HG02759 (cell line): ENCODE measurements at regions not wholly inside any gene's neighbourhood (a gene's known extent, or its start where the extent isn't known, plus 50 kb on each side); places are given as distances from the start of the nearest gene placed in this dataset.
"Not testable (repeated sequence)": the region's sequence is repeated elsewhere in the genome, so short reads cannot be mapped to it uniquely, and the experiment has no call there.

Source experiments
- ATAC-seq: cut with Tn5 transposase; IDR thresholded peaks from one replicate; pipeline ENCODE4 v1.9.1; 2021; ENCODE audit warnings: mild to moderate bottlenecking, moderate library complexity; ENCODE audit not compliant: unreplicated experiment

- no peak for ATAC-seq
Observed at GRCh38 chr6:20263059-20263458, 50.8 kb upstream of the MBOAT1 start.

GRCh38 chr6:20265842-20266241 lies 53.6 kb upstream of the MBOAT1 start:
- no peak for ATAC-seq

- no peak for ATAC-seq
Observed at GRCh38 chr6:20266851-20267608, 54.8 kb upstream of the MBOAT1 start.

- ATAC-seq: no peak
Observed at GRCh38 chr6:20269181-20269580, 56.9 kb upstream of the MBOAT1 start.

DNA sequence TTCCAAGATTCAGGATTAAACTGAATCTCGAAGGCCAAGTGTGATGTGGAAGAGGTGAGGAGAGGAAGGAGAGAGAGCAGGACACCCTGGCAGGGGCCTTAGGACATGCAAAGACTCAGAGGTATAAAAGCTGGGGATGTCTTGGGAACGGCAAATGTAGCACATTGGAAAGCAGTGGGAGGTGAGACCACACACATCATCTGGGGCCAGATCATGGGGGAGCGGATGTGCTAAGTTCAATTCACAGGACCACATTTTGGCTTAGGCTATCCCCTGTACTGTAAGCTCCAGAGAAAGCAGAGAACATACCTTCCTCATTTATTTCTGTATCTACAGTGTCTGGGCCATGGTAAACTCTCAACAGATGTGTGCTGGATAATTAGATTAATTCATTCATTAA lies 59.5 kb upstream of the MBOAT1 start:
- no peak for ATAC-seq

DNA sequence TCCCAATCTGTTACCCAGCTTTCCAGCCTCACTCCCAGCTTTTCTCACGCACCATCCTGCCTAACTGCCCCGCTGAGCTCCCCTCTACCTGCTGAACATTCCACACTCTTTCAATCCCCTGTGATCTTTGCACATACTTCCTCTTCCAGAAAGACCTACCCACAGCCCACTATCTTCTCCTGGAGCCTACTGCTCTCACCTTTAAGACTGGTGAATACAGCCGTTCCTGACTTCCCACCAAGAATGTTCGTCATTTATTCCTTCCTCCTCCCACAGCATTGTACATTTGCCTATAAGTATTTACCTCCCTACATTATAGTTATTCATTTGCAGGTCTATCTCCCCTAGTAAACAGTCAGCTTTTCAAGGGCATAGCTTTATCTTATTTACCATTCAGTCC lies 61.9 kb upstream of the MBOAT1 start:
- no peak for ATAC-seq

GRCh38 chr6:20275837-20276236 lies 63.6 kb upstream of the MBOAT1 start:
- not testable (repeated sequence) for ATAC-seq

- not testable (repeated sequence) for ATAC-seq
Observed at GRCh38 chr6:20277724-20278123, 65.5 kb upstream of the MBOAT1 start.

DNA sequence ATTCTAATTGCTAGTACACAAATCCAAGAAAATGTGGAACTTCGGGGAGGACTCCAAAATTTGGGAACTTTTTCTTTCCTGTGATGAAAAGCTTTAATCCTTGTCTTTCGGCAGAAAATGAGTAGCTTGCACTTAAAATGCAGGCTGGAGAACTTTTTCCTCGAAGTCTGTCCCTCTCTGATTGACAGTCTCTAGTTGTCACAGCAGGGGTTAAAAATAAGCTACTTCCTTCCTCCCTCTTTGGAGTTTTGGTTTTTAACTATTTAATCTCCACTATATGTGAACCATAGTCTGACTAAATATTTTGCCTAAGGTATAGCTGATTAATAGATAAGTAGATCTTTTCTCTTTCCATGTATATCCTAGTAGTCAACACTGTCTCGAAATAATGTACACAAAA lies 66.8 kb upstream of the MBOAT1 start:
- no peak for ATAC-seq

- ATAC-seq: no peak
Observed at GRCh38 chr6:20279608-20280287, 67.5 kb upstream of the MBOAT1 start.

- no peak for ATAC-seq
Observed at GRCh38 chr6:20280288-20280621, 68.0 kb upstream of the MBOAT1 start.

DNA sequence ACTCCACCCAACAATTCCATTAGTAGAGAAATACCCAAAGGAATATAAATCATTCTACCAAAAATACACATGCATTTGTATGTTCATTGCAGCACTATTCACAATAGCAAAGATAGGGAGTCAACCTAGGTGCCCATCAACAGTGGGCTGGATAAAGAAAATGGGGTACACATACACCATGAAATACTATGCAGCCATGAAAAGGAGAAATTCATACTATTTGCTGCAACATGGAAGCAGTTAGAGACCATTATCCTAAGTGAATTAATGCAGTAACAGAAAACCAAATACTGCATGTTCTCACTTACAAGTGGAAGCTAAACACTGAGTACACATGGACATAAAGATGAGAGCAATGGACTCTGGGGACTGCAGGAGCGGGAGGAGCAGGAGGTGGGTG lies 72.4 kb upstream of the MBOAT1 start:
- ATAC-seq: no peak

GRCh38 chr6:20286968-20287565 lies 74.8 kb upstream of the MBOAT1 start:
- no peak for ATAC-seq

DNA sequence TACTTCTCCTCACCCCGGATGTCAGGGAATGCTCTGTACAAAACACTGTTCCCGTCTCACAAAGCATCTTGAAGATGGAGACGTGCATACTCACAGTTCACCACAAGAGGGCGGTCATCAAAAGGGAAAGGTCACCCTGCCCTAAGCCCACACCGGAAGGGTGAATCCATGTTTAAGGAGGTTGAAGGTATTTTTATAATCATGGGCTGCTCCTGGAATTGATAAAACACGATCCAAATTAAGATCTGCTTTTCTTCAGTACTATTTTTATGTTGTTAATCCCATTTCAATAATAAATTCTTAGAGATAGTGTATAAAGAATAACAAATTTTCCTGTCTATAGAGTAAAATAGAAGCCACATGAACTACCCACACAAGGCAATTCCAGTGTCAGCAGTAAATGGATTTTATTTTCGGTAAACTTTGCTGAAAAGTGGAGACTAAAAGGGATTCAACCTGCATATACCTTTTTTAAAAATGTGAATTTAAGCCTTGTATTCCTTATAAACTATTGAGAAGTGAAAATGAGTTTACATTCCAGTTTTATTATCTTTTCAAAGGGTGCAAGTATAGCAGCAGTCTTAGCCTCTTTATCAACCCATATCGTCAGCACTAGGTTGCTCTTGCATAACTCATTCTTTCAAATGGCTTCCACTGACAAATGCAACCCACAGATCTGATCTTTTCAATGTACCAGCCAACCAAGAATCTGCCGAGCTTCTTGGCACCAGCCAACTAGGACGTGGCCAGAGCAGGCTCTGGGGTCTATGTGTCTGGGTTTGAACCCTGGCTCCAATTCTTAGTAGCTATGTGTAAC lies 79.7 kb upstream of the MBOAT1 start:
- ATAC-seq: peak; percentile 87

GRCh38 chr6:20292905-20293304 lies 80.6 kb upstream of the MBOAT1 start:
- ATAC-seq: no peak

DNA sequence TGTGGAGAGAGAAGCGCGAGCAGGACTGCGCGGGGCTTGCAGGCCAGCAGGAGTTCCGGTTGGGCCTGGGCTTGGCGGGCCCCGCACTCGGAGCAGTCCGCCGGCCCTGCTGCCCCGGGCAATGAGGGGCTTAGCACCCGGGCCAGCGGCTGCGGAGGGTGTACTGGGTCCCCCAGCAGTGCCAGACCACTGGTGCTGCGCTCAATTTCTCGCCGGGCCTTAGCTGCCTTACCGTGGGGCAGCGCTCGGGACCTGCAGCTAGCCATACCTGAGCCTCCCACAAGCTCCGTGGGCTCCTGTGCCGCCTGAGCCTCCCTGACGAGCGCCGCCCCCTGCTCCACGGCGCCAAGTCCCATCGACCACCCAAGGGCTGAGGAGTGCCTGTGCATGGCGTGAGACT lies 89.0 kb upstream of the MBOAT1 start:
- no peak for ATAC-seq

DNA sequence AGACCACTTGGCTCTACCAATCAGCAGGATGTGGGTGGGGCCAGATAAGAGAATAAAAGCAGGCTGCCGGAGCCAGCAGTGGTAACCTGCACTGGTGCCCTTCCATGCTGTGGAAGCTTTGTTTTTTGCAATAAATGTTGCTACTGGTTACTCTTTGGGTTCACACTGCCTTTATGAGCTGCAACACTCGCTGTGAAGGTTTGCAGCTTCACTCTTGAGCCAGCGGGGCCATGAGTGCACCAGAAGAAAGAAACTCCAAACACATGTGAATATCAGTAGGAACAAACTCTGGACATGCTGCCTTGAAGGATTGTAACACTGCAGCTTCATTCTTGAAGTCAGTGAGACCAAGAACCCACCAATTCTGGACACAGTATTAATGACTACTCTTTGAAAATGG lies 89.9 kb upstream of the MBOAT1 start:
- ATAC-seq: no peak

- ATAC-seq: no peak
Observed at GRCh38 chr6:20302702-20303251, 90.5 kb upstream of the MBOAT1 start.

GRCh38 chr6:20306491-20306890 lies 94.2 kb upstream of the MBOAT1 start:
- ATAC-seq: no peak

DNA sequence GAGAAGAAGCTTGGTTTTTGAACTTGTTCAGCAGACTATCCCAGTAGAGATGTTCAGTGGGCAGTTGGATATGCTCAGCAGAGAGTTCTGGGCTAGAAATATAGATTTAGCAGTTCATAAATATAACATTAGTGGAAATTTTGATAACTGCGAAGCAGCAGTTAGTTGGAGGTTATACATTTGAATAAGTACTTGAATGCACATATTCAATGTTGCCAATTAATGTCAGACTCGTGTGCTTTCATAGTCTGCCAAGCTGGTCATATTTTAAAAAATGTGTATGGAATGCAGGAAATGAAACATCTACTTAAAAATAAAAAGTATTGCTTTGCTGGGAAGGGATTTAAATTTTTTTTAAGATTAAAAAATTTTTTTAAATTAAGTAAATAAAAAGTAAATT lies 92.5 kb upstream of the E2F3 start:
- ATAC-seq: no peak

GRCh38 chr6:20310185-20310584 lies 91.5 kb upstream of the E2F3 start:
- ATAC-seq: no peak
